Kidney epithelial cell (primary cell): ENCODE measurements at regions not wholly inside any gene's neighbourhood (a gene's known extent, or its start where the extent isn't known, plus 50 kb on each side); places are given as distances from the start of the nearest gene placed in this dataset.
"Not testable (repeated sequence)": the region's sequence is repeated elsewhere in the genome, so short reads cannot be mapped to it uniquely, and the experiment has no call there.

Source experiments
- DNase-seq: peaks from one replicate; pipeline ENCODE4 v3.0.0-alpha.2; 2010; ENCODE audit warnings: low read depth
- H3K27me3 ChIP-seq: 2 replicates; pipeline ENCODE4 v1.6.0; 2011; ENCODE audit warnings: low read length; ENCODE audit not compliant: control insufficient read depth, insufficient read depth
- H3K36me3 ChIP-seq: 2 replicates; pipeline ENCODE4 v1.5.1; 2011; ENCODE audit warnings: low read length; ENCODE audit not compliant: control insufficient read depth, insufficient read depth
- H3K4me3 ChIP-seq: 2 replicates; pipeline ENCODE4 v1.5.1; 2011; ENCODE audit warnings: low read depth, mild to moderate bottlenecking, control low read depth, low read length
- CTCF ChIP-seq: IDR thresholded peaks from 2 replicates; pipeline ENCODE4 v1.5.1; 2011; ENCODE audit warnings: mild to moderate bottlenecking, moderate library complexity, low read length, control low read depth, inconsistent platforms; ENCODE audit not compliant: insufficient read depth, poor library complexity, severe bottlenecking

GRCh38 chr1:22331618-22332423, 119.8 kb upstream of the ZBTB40 start:
- H3K4me3 ChIP-seq = no peak overlapping the region
- peaks cover 24% of the 10 kb centered on the region for H3K27me3 ChIP-seq
- DNase-seq = no peak
- TF ChIP-seq CTCF = no peak
- H3K36me3 ChIP-seq = no peaks in the 10 kb centered on the region

DNA sequence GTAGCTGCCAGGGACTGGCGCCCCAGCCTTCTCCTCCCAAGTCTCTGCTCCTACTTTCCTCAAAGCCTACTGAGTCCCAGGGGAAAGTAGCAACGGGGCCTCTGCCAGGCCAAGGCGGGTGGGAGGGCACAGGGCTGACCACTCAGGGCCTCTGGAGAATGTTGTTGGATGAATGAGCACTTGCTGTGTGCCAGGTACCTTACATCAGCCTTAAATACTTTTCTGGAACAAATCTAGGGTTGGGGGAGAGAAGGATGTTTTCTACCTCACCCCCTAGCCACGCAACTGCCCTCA, 119.3 kb upstream of the ZBTB40 start:
- no peak for TF ChIP-seq CTCF
- H3K27me3 ChIP-seq = peaks cover 24% of the 10 kb centered on the region
- DNase-seq = no peak
- H3K36me3 ChIP-seq = no peaks in the 10 kb centered on the region
- H3K4me3 ChIP-seq = no peak overlapping the region

DNA sequence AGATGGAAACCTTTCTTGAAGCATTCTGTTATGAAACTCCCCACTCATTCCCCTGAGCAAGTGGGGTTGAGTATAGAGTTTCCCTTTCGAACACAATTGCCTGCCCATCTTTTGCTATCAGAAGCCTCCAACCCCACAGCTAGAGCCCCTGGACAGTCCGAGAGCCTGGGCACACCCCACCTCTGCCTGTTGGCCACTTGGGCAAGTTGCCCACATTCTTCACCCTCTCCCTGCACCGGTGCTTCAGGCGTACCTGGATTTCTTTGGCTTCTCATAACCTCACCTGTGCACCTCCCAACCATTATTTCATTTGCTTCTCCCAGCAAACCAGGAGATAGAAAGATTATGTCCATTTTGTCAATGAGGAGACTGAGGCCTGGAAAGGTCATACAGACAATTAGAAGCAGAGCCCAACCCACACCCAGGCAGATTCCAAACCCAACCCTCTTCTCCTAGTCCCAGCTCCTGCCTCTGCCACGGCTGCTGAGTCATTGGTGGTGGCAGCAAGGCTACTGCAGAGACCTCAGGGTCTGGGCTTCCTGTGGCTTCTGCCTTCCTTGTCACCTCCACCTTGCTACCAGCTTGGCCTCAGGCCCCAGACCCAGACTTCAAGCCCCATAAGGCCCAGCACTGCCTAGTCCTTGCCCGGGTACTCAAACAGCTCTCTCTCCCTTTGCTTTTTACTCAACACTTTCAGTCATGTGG, 118.7 kb upstream of the ZBTB40 start:
- Histone ChIP-seq H3K27me3 (peaks cover 24% of the 10 kb centered on the region), H3K36me3 (no peaks in the 10 kb centered on the region), H3K4me3 (no peak overlapping the region)
- no peak for TF ChIP-seq CTCF
- no peak for DNase-seq

GRCh38 chr1:22333516-22334121, 118.0 kb upstream of the ZBTB40 start:
- H3K36me3 ChIP-seq = no peaks in the 10 kb centered on the region
- H3K27me3 ChIP-seq = peaks cover 27% of the 10 kb centered on the region
- DNase-seq = no peak
- TF ChIP-seq CTCF = no peak
- no peak overlapping the region for H3K4me3 ChIP-seq

DNA sequence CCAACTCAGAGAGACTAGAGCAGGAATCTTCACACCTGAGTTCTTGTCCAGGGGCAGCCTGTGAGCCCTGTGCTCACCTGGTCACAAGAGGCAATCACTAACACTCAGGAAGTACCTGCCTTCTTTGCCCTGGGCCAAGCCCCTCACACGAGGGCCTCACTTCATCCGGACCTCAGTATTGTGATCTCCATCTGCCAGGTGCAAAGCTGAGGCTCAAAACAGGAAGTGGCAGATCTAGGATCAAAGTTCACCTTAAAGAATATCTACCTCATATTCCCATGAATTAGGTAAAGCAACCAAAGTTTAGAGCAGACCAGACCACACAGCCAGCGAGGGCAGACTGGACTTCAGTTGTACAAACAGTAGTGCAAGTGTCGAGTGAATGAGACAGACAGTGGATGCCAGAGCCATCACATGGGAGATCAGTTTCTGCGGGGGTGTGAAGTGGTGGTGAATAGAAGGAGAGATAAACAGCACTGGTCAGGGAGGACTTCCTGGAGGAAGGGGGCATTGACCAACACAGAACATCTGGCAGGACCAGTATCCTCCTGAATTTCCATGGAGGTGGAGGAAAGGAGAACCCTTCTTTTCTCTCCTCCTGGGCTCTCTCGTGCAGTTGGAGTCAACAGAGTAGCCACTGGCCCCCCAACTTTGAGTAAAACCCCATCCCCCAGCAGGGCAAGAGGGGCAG, 116.6 kb upstream of the ZBTB40 start:
- DNase-seq = no peak
- H3K36me3 ChIP-seq = no peaks in the 10 kb centered on the region
- TF ChIP-seq CTCF = no peak
- H3K4me3 ChIP-seq = no peak overlapping the region
- peaks cover 27% of the 10 kb centered on the region for H3K27me3 ChIP-seq

- not testable (repeated sequence) for H3K4me3 ChIP-seq, DNase-seq, H3K36me3 ChIP-seq
- H3K27me3 ChIP-seq = peaks cover 31% of the 10 kb centered on the region
These were observed 115.4 kb upstream of the ZBTB40 start for GRCh38 chr1:22336274-22336673.

DNA sequence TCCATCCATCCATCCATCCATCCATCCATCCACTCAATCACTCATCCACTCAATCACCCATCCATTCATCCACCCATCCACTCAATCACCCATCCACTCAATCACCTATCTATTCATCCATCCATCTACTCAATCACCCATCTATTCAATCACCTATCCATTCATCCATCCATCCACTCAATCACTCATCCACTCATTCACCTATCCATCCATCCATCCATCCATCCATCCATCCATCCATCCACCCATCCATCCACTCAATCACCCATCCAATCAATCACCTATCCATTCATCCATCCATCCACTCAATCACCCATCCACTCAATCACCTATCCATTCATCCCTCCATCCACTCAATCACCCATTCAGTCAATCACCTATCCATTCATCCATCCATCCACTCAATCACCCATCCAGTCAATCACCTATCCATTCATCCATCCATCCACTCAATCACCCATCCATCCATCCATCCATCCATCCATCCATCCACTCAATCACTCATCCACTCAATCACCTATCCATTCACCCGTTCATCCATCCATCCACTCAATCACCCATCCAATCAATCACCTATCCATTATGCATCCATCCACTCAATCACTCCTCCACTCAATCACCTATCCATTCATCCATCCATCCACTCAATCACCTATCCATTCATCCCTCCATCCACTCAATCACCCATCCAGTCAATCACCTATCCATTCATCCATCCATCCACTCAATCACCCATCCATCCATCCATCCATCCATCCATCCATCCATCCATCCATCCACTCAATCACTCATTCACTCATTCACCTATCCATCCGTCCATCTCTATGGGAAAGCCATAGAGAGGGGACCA, 114.7 kb upstream of the ZBTB40 start:
- peaks cover 38% of the 10 kb centered on the region for H3K27me3 ChIP-seq
- not testable (repeated sequence) for H3K4me3 ChIP-seq, DNase-seq, H3K36me3 ChIP-seq
